IMR-90 (cell line): ENCODE measurements at regions not wholly inside any gene's neighbourhood (a gene's known extent, or its start where the extent isn't known, plus 50 kb on each side); places are given as distances from the start of the nearest gene placed in this dataset.
"Not testable (repeated sequence)": the region's sequence is repeated elsewhere in the genome, so short reads cannot be mapped to it uniquely, and the experiment has no call there.

ENCODE experiments used
- ATAC-seq: fragments of 200-7000 bp; cut with Tn5 transposase; 2 replicates; pipeline ENCODE4 v1.9.1; 2020; ENCODE audit warnings: low read depth, mild to moderate bottlenecking, moderate library complexity
- BruUV-seq: library from RNA; stranded (reverse); fragments of 400-500 nt; replicated peaks from 2 replicates; lab custom pipeline; 2021; lab: Mats Ljungman, UMichigan
- CTCF ChIA-PET: fragments of 300-600 bp; formaldehyde crosslinking; extraction: SDS; loops from one replicate; lab custom pipeline; 2021; ENCODE audit warnings: antibody characterized with exemption; lab: Yijun Ruan, JAX
- POLR2A ChIA-PET: fragments of 300-600 bp; sonication (Branson Sonifier 250); formaldehyde crosslinking; loops from one replicate; lab custom pipeline; 2022; ENCODE audit warnings: antibody characterized with exemption; ENCODE audit not compliant: unreplicated experiment; lab: Charles Lee
- DNase-seq: peaks from one replicate; pipeline ENCODE4 v3.0.0; 2013
- H2AFZ ChIP-seq: replicated peaks from 2 replicates; pipeline ENCODE3; 2013; ENCODE audit warnings: low read length, mild to moderate bottlenecking; ENCODE audit not compliant: poor library complexity
- H2AK5ac ChIP-seq: 2 replicates; pipeline ENCODE4 v1.6.1; 2013; ENCODE audit warnings: low read depth, low read length, inconsistent platforms
- H2AK9ac ChIP-seq: replicated peaks from 2 replicates; pipeline ENCODE3; 2013; ENCODE audit warnings: mild to moderate bottlenecking, low read depth, low read length, moderate library complexity; ENCODE audit not compliant: poor library complexity
- H2BK120ac ChIP-seq: 2 replicates; pipeline ENCODE4 v1.6.1; 2013; ENCODE audit warnings: low read depth, low read length, inconsistent platforms
- H2BK15ac ChIP-seq: 3 replicates; pipeline ENCODE4 v1.6.1; 2013; ENCODE audit warnings: low read depth, low read length, inconsistent platforms
- H2BK20ac ChIP-seq: 2 replicates; pipeline ENCODE4 v1.6.1; 2013; ENCODE audit warnings: low read depth, mild to moderate bottlenecking, inconsistent platforms, low read length, moderate library complexity
- H2BK5ac ChIP-seq: 2 replicates; pipeline ENCODE4 v1.6.1; 2013; ENCODE audit warnings: mild to moderate bottlenecking, low read depth, low read length, inconsistent platforms; ENCODE audit not compliant: poor library complexity, severe bottlenecking
- H3K14ac ChIP-seq: replicated peaks from 2 replicates; pipeline ENCODE4 v1.6.1; 2013; ENCODE audit warnings: low read depth, low read length, inconsistent platforms
- H3K18ac ChIP-seq: 2 replicates; pipeline ENCODE4 v1.6.1; 2013; ENCODE audit warnings: low read depth, low read length, control low read depth
- H3K23ac ChIP-seq: 2 replicates; pipeline ENCODE4 v1.6.1; 2013; ENCODE audit warnings: low read depth, low read length, inconsistent platforms
- H3K27ac ChIP-seq: 2 replicates; pipeline ENCODE4 v1.5.1; 2013; ENCODE audit warnings: mild to moderate bottlenecking, control low read depth, low read length; ENCODE audit not compliant: insufficient read depth
- H3K27me3 ChIP-seq: 2 replicates; pipeline ENCODE4 v1.6.1; 2013; ENCODE audit warnings: low read length; ENCODE audit not compliant: control insufficient read depth, insufficient read depth
- H3K36me3 ChIP-seq: 2 replicates; pipeline ENCODE4 v1.6.1; 2013; ENCODE audit warnings: low read length, mixed read lengths; ENCODE audit not compliant: control insufficient read depth, insufficient read depth
- H3K4ac ChIP-seq: 2 replicates; pipeline ENCODE4 v1.6.1; 2013; ENCODE audit warnings: low read depth, low read length, inconsistent platforms
- H3K4me1 ChIP-seq: 2 replicates; pipeline ENCODE4 v1.6.1; 2013; ENCODE audit warnings: low read length, mixed read lengths; ENCODE audit not compliant: control insufficient read depth, insufficient read depth
- H3K4me2 ChIP-seq: 2 replicates; pipeline ENCODE4 v1.6.1; 2013; ENCODE audit warnings: low read depth, mild to moderate bottlenecking, control low read depth, low read length, moderate library complexity
- H3K4me3 ChIP-seq: 2 replicates; pipeline ENCODE4 v1.5.1; 2013; ENCODE audit warnings: low read depth, mild to moderate bottlenecking, control low read depth, low read length, moderate library complexity; ENCODE audit not compliant: insufficient read depth
- H3K56ac ChIP-seq: 2 replicates; pipeline ENCODE4 v1.6.1; 2013; ENCODE audit warnings: low read length, inconsistent platforms; ENCODE audit not compliant: insufficient read depth; ENCODE audit errors: extremely low read depth
- H3K79me1 ChIP-seq, 2 experiments: 2 replicates each; pipeline ENCODE4 v1.6.1; 2013; ENCODE audit warnings: low read length in 2 of 2, inconsistent platforms in 1 of 2, low read depth in 1 of 2
- H3K9ac ChIP-seq: 2 replicates; pipeline ENCODE4 v1.6.1; 2013; ENCODE audit warnings: low read depth, low read length, control low read depth
- H3K9me1 ChIP-seq: 2 replicates; pipeline ENCODE4 v1.6.1; 2013; ENCODE audit warnings: low read length, inconsistent platforms; ENCODE audit not compliant: insufficient read depth
- H3K9me3 ChIP-seq: 2 replicates; pipeline ENCODE4 v1.6.1; 2013; ENCODE audit warnings: low read length; ENCODE audit not compliant: control insufficient read depth, insufficient read depth
- H4K20me1 ChIP-seq: 2 replicates; pipeline ENCODE4 v1.6.1; 2013; ENCODE audit warnings: low read length, inconsistent platforms; ENCODE audit not compliant: insufficient read depth
- H4K5ac ChIP-seq: 2 replicates; pipeline ENCODE4 v1.6.1; 2013; ENCODE audit warnings: mild to moderate bottlenecking, low read depth, low read length, control low read depth
- H4K8ac ChIP-seq, 2 experiments: 2 replicates each; pipeline ENCODE4 v1.6.1; 2013; ENCODE audit warnings: low read depth in 2 of 2, low read length in 2 of 2, control low read depth in 1 of 2, inconsistent platforms in 1 of 2
- H4K91ac ChIP-seq: 2 replicates; pipeline ENCODE4 v1.6.1; 2013; ENCODE audit warnings: low read depth, low read length, inconsistent platforms; ENCODE audit not compliant: insufficient read depth
- WGBS, 2 experiments: methylation state at CpG; one replicate each; pipeline versions ENCODE4 v1.1.5 to v1.1.7; 2013; ENCODE audit warnings: missing lambda C conversion rate in 2 of 2; ENCODE audit not compliant: insufficient read length in 1 of 2; ENCODE audit errors: extremely low coverage in 2 of 2; 5-methylcytosine and 5-hydroxymethylcytosine counted together
- dilution Hi-C: fragments of 300-500 bp; cut with HindIII; formaldehyde crosslinking; loops from one replicate; pipeline ENCODE4 v1.14.3; 2018; ENCODE audit warnings: low sequenced_read_pairs; ENCODE audit not compliant: unreplicated experiment
- in situ Hi-C: fragments of 300-500 bp; cut with MboI; formaldehyde crosslinking; loops from 3 replicates; pipeline ENCODE4 v1.14.3; 2019; ENCODE audit warnings: low sequenced_read_pairs, inconsistent platforms, mixed read lengths
- intact Hi-C: fragments of 100-400 bp; cut with micrococcal nuclease; formaldehyde crosslinking; loops from 2 replicates; pipeline ENCODE4 v1.10.0; 2022

DNA sequence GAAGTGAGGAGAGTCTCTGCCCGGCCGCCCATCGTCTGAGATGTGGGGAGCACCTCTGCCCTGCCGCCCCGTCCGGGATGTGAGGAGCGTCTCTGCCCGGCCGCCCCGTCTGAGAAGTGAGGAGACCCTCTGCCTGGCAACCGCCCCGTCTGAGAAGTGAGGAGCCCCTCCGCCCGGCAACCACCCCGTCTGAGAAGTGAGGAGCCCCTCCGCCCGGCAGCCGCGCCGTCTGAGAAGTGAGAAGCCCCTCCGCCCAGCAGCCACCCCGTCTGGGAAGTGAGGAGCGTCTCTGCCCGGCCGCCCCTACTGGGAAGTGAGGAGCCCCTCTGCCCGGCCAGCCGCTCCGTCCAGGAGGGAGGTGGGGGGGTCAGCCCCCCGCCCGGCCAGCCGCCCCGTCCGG, 55.2 kb upstream of the CFAP126 start:
- H2AK5ac ChIP-seq, H3K4me2 ChIP-seq, H2AFZ ChIP-seq, H3K56ac ChIP-seq, H3K9me1 ChIP-seq, ATAC-seq, dilution Hi-C loops, H3K27ac ChIP-seq, H4K20me1 ChIP-seq, in situ Hi-C loops, CTCF ChIA-PET, H3K4ac ChIP-seq, H3K9me3 ChIP-seq, H2BK5ac ChIP-seq, H3K23ac ChIP-seq, H2BK20ac ChIP-seq, H2BK15ac ChIP-seq, DNase-seq, H2AK9ac ChIP-seq, H3K9ac ChIP-seq, H3K4me1 ChIP-seq, H4K91ac ChIP-seq, H4K5ac ChIP-seq, H3K14ac ChIP-seq, H2BK120ac ChIP-seq, H3K27me3 ChIP-seq, POLR2A ChIA-PET, H3K36me3 ChIP-seq, H4K8ac ChIP-seq, H3K18ac ChIP-seq, BruUV-seq, intact Hi-C loops, H3K4me3 ChIP-seq, H3K79me1 ChIP-seq: not testable (repeated sequence)
- no CpG with 5 or more reads among the region's 33 CpGs for WGBS, 2 experiments
